Neural crest cell (in vitro differentiated cells): ENCODE measurements at regions not wholly inside any gene's neighbourhood (a gene's known extent, or its start where the extent isn't known, plus 50 kb on each side); places are given as distances from the start of the nearest gene placed in this dataset.

Experiments
- DNase-seq: peaks from one replicate; pipeline ENCODE4 v3.0.0; 2021; ENCODE audit warnings: low read depth, mixed read lengths, low spot score
- H3K27ac Mint-ChIP-seq: one replicate; pipeline ENCODE4 v1.8.0; 2021; ENCODE audit warnings: mild to moderate bottlenecking, mixed read lengths; ENCODE audit not compliant: unreplicated experiment
- H3K27me3 Mint-ChIP-seq: 2 replicates; pipeline ENCODE4 v1.8.0; 2021; ENCODE audit warnings: low read depth, mild to moderate bottlenecking, mixed read lengths
- H3K36me3 Mint-ChIP-seq: 2 replicates; pipeline ENCODE4 v1.8.0; 2021; ENCODE audit warnings: low read depth, mild to moderate bottlenecking, mixed read lengths
- H3K4me1 Mint-ChIP-seq: 2 replicates; pipeline ENCODE4 v1.8.0; 2021; ENCODE audit warnings: mixed read lengths
- H3K4me3 Mint-ChIP-seq: one replicate; pipeline ENCODE4 v1.8.0; 2021; ENCODE audit warnings: mild to moderate bottlenecking, mixed read lengths
- H3K9me3 Mint-ChIP-seq: 2 replicates; pipeline ENCODE4 v1.8.0; 2021; ENCODE audit warnings: mixed read lengths
- CTCF ChIP-seq: fragments of 200-600 bp; sonication (generic); conservative IDR thresholded peaks from 2 replicates; pipeline ENCODE4 v1.5.0; 2021; ENCODE audit warnings: antibody characterized with exemption, mild to moderate bottlenecking

GRCh38 chr3:153599685-153600084 is 437.7 kb downstream of the RAP2B start:
- Mint-ChIP-seq H3K27me3 (no peaks in the 10 kb centered on the region), H3K9me3 (no peaks in the 10 kb centered on the region), H3K27ac (no peak overlapping the region), H3K36me3 (no peaks in the 10 kb centered on the region), H3K4me1 (no peaks in the 10 kb centered on the region), H3K4me3 (no peak overlapping the region)
- no peak for TF ChIP-seq CTCF
- DNase-seq = no peak

DNA sequence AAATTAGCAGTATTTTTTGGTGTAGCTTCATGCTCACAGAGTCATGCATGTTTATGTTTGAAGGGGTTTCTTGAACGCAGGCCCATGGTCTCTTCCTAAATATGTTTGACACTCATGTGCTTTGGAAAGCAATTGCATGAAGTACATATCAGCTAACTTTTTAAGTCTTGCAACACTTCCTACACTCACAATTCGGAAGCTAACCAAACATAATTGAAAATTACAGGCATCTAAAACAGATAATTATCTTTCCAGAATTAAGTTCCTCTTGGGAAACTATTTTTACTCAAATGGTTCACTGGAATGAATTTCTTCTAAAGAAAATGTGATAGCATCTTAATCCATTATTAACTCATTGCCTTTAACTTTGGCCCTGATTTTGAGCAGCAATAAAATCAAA is 438.9 kb downstream of the RAP2B start:
- Mint-ChIP-seq H3K4me3 (no peak overlapping the region), H3K9me3 (no peaks in the 10 kb centered on the region), H3K27ac (no peak overlapping the region), H3K36me3 (no peaks in the 10 kb centered on the region), H3K27me3 (no peaks in the 10 kb centered on the region), H3K4me1 (no peaks in the 10 kb centered on the region)
- no peak for TF ChIP-seq CTCF
- DNase-seq = no peak

GRCh38 chr3:153601374-153601853 is 439.4 kb downstream of the RAP2B start:
- Mint-ChIP-seq H3K36me3 (no peaks in the 10 kb centered on the region), H3K4me1 (no peaks in the 10 kb centered on the region), H3K9me3 (no peaks in the 10 kb centered on the region), H3K27ac (no peak overlapping the region), H3K4me3 (no peak overlapping the region), H3K27me3 (no peaks in the 10 kb centered on the region)
- no peak for TF ChIP-seq CTCF
- no peak for DNase-seq

- TF ChIP-seq CTCF = no peak
- H3K36me3 Mint-ChIP-seq = no peaks in the 10 kb centered on the region
- no peak overlapping the region for H3K27ac Mint-ChIP-seq
- no peak overlapping the region for H3K4me3 Mint-ChIP-seq
- H3K4me1 Mint-ChIP-seq = no peaks in the 10 kb centered on the region
- DNase-seq = no peak
- H3K9me3 Mint-ChIP-seq = no peaks in the 10 kb centered on the region
- no peaks in the 10 kb centered on the region for H3K27me3 Mint-ChIP-seq
Observed at GRCh38 chr3:153602801-153603200, 440.8 kb downstream of the RAP2B start.

DNA sequence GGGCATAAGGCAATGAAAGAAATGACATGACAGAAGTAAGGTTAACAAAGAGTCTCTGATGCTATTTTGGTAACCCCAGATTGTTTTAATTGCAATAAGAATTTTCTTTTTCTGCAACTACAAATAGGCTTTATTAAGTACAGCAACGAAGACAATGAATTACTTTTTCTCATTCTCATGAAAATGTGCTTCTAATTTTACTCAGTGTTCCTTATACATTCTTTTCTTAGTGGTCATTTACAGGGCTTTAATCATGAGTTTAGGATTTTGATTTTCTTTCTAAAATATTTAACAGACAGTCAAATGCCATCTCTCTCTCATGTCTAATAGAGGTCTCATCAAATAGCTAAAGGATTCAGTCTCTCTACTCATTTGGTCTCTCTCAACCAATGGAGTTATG is 452.1 kb downstream of the RAP2B start:
- no peaks in the 10 kb centered on the region for H3K36me3 Mint-ChIP-seq
- H3K4me3 Mint-ChIP-seq = no peak overlapping the region
- H3K9me3 Mint-ChIP-seq = no peaks in the 10 kb centered on the region
- no peaks in the 10 kb centered on the region for H3K27me3 Mint-ChIP-seq
- no peak overlapping the region for H3K27ac Mint-ChIP-seq
- no peak for DNase-seq
- no peaks in the 10 kb centered on the region for H3K4me1 Mint-ChIP-seq
- no peak for TF ChIP-seq CTCF

DNA sequence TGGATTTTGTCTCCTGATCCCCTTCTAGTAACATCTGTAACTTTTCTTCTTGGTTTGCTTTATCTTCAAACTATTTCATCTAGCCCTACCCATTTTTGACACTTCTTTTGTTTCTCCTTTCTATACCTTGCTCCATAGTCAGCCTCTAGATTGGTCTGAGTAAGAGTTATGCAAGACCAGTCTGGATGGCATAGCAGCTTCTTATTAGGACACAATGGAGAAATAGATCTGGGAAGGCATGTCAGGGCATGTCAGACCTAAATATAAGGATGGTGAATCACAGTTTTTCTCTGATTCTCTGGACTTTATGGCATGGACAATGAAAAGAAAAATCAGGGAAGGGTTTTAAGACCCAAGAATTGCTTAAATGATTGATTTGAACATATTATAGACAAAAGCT is 452.5 kb downstream of the RAP2B start:
- Mint-ChIP-seq H3K27ac (no peak overlapping the region), H3K27me3 (no peaks in the 10 kb centered on the region), H3K9me3 (no peaks in the 10 kb centered on the region), H3K4me1 (no peaks in the 10 kb centered on the region), H3K4me3 (no peak overlapping the region), H3K36me3 (no peaks in the 10 kb centered on the region)
- DNase-seq = no peak
- no peak for TF ChIP-seq CTCF
